Esophagus squamous epithelium (tissue), 4 donors: ENCODE measurements at regions not wholly inside any gene's neighbourhood (a gene's known extent, or its start where the extent isn't known, plus 50 kb on each side); places are given as distances from the start of the nearest gene placed in this dataset.

Experiments used
- POLR2A ChIP-seq, 4 donors: fragments of 450-650 bp; IDR thresholded peaks; one replicate each; pipeline ENCODE4 v1.6.1; 2017; ENCODE audit warnings: antibody characterized with exemption in 4 of 4, mild to moderate bottlenecking in 4 of 4, moderate library complexity in 3 of 4
- TF ChIP-seq, protein P1 (sequence below), 6 experiments: fragments of 450-650 bp in 4 of 6; fragments of 200-600 bp in 2 of 6; sonication (generic) in 2 of 6; IDR thresholded peaks; one replicate each; pipeline ENCODE4 v1.5.1; 2016 to 2019; ENCODE audit warnings: antibody characterized with exemption in 6 of 6, mild to moderate bottlenecking in 4 of 6, moderate library complexity in 4 of 6

GRCh38 chr14:49114161-49114893 lies 471.9 kb downstream of the RPS29 start:
- TF ChIP-seq, protein P1, sequence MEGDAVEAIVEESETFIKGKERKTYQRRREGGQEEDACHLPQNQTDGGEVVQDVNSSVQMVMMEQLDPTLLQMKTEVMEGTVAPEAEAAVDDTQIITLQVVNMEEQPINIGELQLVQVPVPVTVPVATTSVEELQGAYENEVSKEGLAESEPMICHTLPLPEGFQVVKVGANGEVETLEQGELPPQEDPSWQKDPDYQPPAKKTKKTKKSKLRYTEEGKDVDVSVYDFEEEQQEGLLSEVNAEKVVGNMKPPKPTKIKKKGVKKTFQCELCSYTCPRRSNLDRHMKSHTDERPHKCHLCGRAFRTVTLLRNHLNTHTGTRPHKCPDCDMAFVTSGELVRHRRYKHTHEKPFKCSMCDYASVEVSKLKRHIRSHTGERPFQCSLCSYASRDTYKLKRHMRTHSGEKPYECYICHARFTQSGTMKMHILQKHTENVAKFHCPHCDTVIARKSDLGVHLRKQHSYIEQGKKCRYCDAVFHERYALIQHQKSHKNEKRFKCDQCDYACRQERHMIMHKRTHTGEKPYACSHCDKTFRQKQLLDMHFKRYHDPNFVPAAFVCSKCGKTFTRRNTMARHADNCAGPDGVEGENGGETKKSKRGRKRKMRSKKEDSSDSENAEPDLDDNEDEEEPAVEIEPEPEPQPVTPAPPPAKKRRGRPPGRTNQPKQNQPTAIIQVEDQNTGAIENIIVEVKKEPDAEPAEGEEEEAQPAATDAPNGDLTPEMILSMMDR (IDR thresholded peaks at IDR 0.05) = no peak
- TF ChIP-seq POLR2A (IDR thresholded peaks at IDR 0.05) = no peak
